Common myeloid progenitor, CD34-positive (primary cell): ENCODE measurements at regions not wholly inside any gene's neighbourhood (a gene's known extent, or its start where the extent isn't known, plus 50 kb on each side); places are given as distances from the start of the nearest gene placed in this dataset.

Experiments used
- CTCF ChIA-PET: fragments of 350-600 bp; sonication (Branson Sonifier 250); formaldehyde crosslinking; loops from one replicate; lab custom pipeline; 2021; ENCODE audit warnings: antibody characterized with exemption; lab: Charles Lee
- POLR2A ChIA-PET: fragments of 350-600 bp; sonication (Branson Sonifier 250); formaldehyde crosslinking; loops from one replicate; lab custom pipeline; 2021; ENCODE audit warnings: antibody characterized with exemption; lab: Charles Lee
- DNase-seq, 3 donors: peaks; one replicate each; pipeline versions ENCODE4 v3.0.0 to v3.0.0-alpha.2; 2013
- H3K27ac ChIP-seq, 2 experiments: 1 replicate in 1 of 2; 2 replicates in 1 of 2; pipeline ENCODE4 v1.7.0; 2013; ENCODE audit warnings: inconsistent platforms in 2 of 2, low read length in 2 of 2, mild to moderate bottlenecking in 2 of 2, low read depth in 1 of 2, moderate library complexity in 1 of 2; ENCODE audit not compliant: severe bottlenecking in 2 of 2, insufficient read depth in 1 of 2, poor library complexity in 1 of 2
- H3K27me3 ChIP-seq, 5 experiments: replicated peaks in 2 of 5; 1 replicate in 3 of 5; 2 replicates in 2 of 5; pipeline versions ENCODE4 v1.6.1 to v1.7.0; 2013; ENCODE audit warnings: low read length in 4 of 5, mild to moderate bottlenecking in 2 of 5, moderate library complexity in 2 of 5, inconsistent platforms in 1 of 5; ENCODE audit not compliant: insufficient read depth in 5 of 5, control insufficient read depth in 4 of 5
- H3K36me3 ChIP-seq, 4 experiments: 1 replicate in 2 of 4; 2 replicates in 2 of 4; pipeline versions ENCODE4 v1.6.1 to v1.7.0; 2013; ENCODE audit warnings: low read length in 3 of 4, control low read depth in 1 of 4, mild to moderate bottlenecking in 1 of 4; ENCODE audit not compliant: control insufficient read depth in 4 of 4, insufficient read depth in 4 of 4
- H3K4me1 ChIP-seq, 4 experiments: 1 replicate in 3 of 4; 2 replicates in 1 of 4; pipeline versions ENCODE4 v1.6.1 to v1.7.1; 2013; ENCODE audit warnings: low read length in 3 of 4, mild to moderate bottlenecking in 3 of 4, control low read depth in 1 of 4, inconsistent platforms in 1 of 4, moderate library complexity in 1 of 4; ENCODE audit not compliant: control insufficient read depth in 4 of 4, insufficient read depth in 4 of 4; ENCODE audit errors: control extremely low read depth in 1 of 4
- H3K4me3 ChIP-seq, 7 experiments: 1 replicate in 4 of 7; 2 replicates in 3 of 7; pipeline versions ENCODE4 v1.5.1 to v1.7.0; 2013; ENCODE audit warnings: mild to moderate bottlenecking in 7 of 7, low read length in 6 of 7, moderate library complexity in 6 of 7, inconsistent platforms in 2 of 7, low read depth in 2 of 7, control low read depth in 1 of 7; ENCODE audit not compliant: insufficient read depth in 4 of 7, control insufficient read depth in 1 of 7; ENCODE audit errors: extremely low read depth in 1 of 7
- H3K9me3 ChIP-seq, 5 experiments: 1 replicate in 4 of 5; 2 replicates in 1 of 5; pipeline versions ENCODE4 v1.6.1 to v1.7.1; 2013; ENCODE audit warnings: low read length in 4 of 5, mild to moderate bottlenecking in 2 of 5, inconsistent platforms in 1 of 5, low read depth in 1 of 5, moderate library complexity in 1 of 5; ENCODE audit not compliant: control insufficient read depth in 4 of 5, insufficient read depth in 2 of 5; ENCODE audit errors: control extremely low read depth in 1 of 5
- WGBS: methylation state at CpG from one replicate; pipeline ENCODE4 v1.1.5; 2013; ENCODE audit not compliant: insufficient coverage; 5-methylcytosine and 5-hydroxymethylcytosine counted together

GRCh38 chr1:232463225-232463624 is 166.7 kb downstream of the SIPA1L2 start:
- Histone ChIP-seq H3K9me3 (no peaks in the 10 kb centered on the region), H3K27ac (no peak overlapping the region), H3K27me3 (no peaks in the 10 kb centered on the region), H3K4me1 (peaks cover 0 to 4% (median 0%) of the 10 kb centered on the region in 4 experiments), H3K4me3 (no peak overlapping the region), H3K36me3 (no peaks in the 10 kb centered on the region)
- DNase-seq: peak in 2 of 3 donors; percentile 11 to 24
- ChIA-PET POLR2A (no interaction called here), CTCF (no interaction called here)
- WGBS: 70% methylated on average over 1 of the region's 3 CpGs

DNA sequence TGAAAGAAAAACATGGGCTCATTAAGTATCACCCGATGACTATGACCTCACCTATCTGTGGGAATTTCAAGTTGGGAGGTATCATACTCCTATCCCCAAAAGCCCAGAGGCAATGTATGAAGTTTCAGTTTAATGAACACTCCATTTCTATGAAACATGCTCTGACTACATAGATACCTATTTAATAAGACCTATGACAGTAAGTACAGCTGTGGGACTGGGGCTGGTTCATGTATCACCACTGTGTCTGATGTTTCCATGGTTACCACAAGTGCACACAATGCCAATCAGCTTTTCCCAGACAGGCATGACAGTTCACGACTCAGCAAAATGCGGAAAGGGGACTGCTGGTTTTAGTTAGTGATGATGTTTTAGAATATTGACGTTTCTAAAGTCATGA is 167.7 kb downstream of the SIPA1L2 start:
- Histone ChIP-seq H3K27me3 (no peaks in the 10 kb centered on the region), H3K4me3 (no peak overlapping the region), H3K4me1 (peaks cover 0 to 4% (median 0%) of the 10 kb centered on the region in 4 experiments), H3K9me3 (no peaks in the 10 kb centered on the region), H3K36me3 (no peaks in the 10 kb centered on the region), H3K27ac (no peak overlapping the region)
- ChIA-PET POLR2A (no interaction called here), CTCF (interaction anchor here (0.6 kb wide), 1 partner anchor 242 kb away, joined by 4 read pairs; no protein-coding TSS in a partner anchor)
- peak; percentile 19 to 83 (median 21) for DNase-seq
- WGBS: no CpG with 5 or more reads among the region's 4 CpGs

- ChIA-PET POLR2A (no interaction called here), CTCF (no interaction called here)
- Histone ChIP-seq H3K27ac (no peak overlapping the region), H3K4me3 (no peak overlapping the region), H3K27me3 (no peaks in the 10 kb centered on the region), H3K9me3 (no peaks in the 10 kb centered on the region), H3K4me1 (peaks cover 0 to 4% (median 0%) of the 10 kb centered on the region in 4 experiments), H3K36me3 (no peaks in the 10 kb centered on the region)
- WGBS: no CpG with 5 or more reads among the region's 3 CpGs
- no peak for DNase-seq
Observed at GRCh38 chr1:232459826-232460225, 170.1 kb downstream of the SIPA1L2 start.

- H3K4me1 ChIP-seq: peaks cover 0 to 4% (median 0%) of the 10 kb centered on the region in 4 experiments
- ChIA-PET CTCF (no interaction called here), POLR2A (no interaction called here)
- 78% methylated on average over 3 of the region's 4 CpGs for WGBS
- no peaks in the 10 kb centered on the region for H3K27me3 ChIP-seq
- H3K4me3 ChIP-seq: no peak overlapping the region
- DNase-seq: no peak
- no peak overlapping the region for H3K27ac ChIP-seq
- H3K9me3 ChIP-seq: no peaks in the 10 kb centered on the region
- H3K36me3 ChIP-seq: no peaks in the 10 kb centered on the region
Observed at GRCh38 chr1:232459087-232459486, 170.8 kb downstream of the SIPA1L2 start.

- H3K9me3 ChIP-seq: no peaks in the 10 kb centered on the region
- H3K4me1 ChIP-seq: peaks cover 0 to 3% (median 0%) of the 10 kb centered on the region in 4 experiments
- H3K36me3 ChIP-seq: no peaks in the 10 kb centered on the region
- no CpG with 5 or more reads among the region's 3 CpGs for WGBS
- ChIA-PET POLR2A (no interaction called here), CTCF (no interaction called here)
- DNase-seq: no peak
- no peaks in the 10 kb centered on the region for H3K27me3 ChIP-seq
- no peak overlapping the region for H3K27ac ChIP-seq
- no peak overlapping the region for H3K4me3 ChIP-seq
Observed at GRCh38 chr1:232457595-232457994, 172.3 kb downstream of the SIPA1L2 start.

GRCh38 chr1:232456714-232457113 is 173.2 kb downstream of the SIPA1L2 start:
- Histone ChIP-seq H3K9me3 (no peaks in the 10 kb centered on the region), H3K4me3 (no peak overlapping the region), H3K36me3 (no peaks in the 10 kb centered on the region), H3K4me1 (peaks cover 0 to 11% (median 2%) of the 10 kb centered on the region in 4 experiments), H3K27me3 (no peaks in the 10 kb centered on the region), H3K27ac (no peak overlapping the region)
- POLR2A ChIA-PET: no interaction called here
- whole genome bisulfite sequencing: 100% methylated on average over 2 of the region's 2 CpGs
- CTCF ChIA-PET: no interaction called here
- DNase-seq: no peak

DNA sequence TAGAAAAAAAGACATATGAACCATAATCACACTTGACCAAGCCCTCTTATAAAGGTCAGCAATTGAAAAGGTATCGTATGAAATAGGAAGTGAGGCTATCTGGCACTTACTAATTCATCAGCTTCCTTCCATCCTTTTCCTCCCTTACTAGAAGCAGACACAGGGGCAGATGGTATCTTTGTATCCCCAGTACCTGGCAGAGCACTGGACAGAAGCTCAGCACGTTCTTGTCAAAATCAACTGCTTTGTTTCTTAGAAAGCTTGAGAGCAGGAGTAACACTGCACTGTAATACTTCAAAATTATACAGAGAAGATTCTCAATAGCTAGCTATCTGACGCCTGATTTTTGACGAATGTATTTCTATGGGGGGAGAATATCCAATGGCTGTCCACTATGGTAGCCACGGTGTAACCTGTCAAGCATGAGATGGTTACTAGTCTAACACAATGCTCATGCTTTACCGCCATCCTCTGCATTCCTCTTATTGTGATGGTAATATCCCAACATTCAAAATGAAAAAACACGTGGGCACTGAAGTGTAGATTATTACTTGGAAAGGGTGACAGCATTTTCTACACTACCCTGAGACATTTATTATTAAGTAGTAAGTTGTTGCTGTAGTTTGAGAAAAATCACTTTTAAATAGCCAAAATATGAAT is 175.6 kb downstream of the SIPA1L2 start:
- H3K27ac ChIP-seq: no peak overlapping the region
- no peaks in the 10 kb centered on the region for H3K9me3 ChIP-seq
- WGBS: no CpG with 5 or more reads among the region's 7 CpGs
- no peak overlapping the region for H3K4me3 ChIP-seq
- CTCF ChIA-PET: interaction anchor here (1.8 kb wide), 1 partner anchor 14 kb away, joined by 5 read pairs; no protein-coding TSS in a partner anchor
- peaks cover 0 to 11% (median 2%) of the 10 kb centered on the region in 4 experiments for H3K4me1 ChIP-seq
- no peak for DNase-seq
- POLR2A ChIA-PET: no interaction called here
- no peaks in the 10 kb centered on the region for H3K36me3 ChIP-seq
- H3K27me3 ChIP-seq: no peaks in the 10 kb centered on the region
